Vagina (tissue), 2 donors: ENCODE measurements at regions not wholly inside any gene's neighbourhood (a gene's known extent, or its start where the extent isn't known, plus 50 kb on each side); places are given as distances from the start of the nearest gene placed in this dataset.

ENCODE experiments used
- POLR2A ChIP-seq, 2 donors: fragments of 450-650 bp; IDR thresholded peaks; one replicate each; pipeline ENCODE4 v1.6.1; 2017; ENCODE audit warnings: antibody characterized with exemption in 2 of 2, mild to moderate bottlenecking in 2 of 2, moderate library complexity in 2 of 2
- TF ChIP-seq, protein P1 (sequence below), 3 experiments: fragments of 450-650 bp in 2 of 3; fragments of 200-600 bp in 1 of 3; sonication (generic) in 1 of 3; IDR thresholded peaks; one replicate each; pipeline ENCODE4 v1.5.1; 2017 to 2019; ENCODE audit warnings: antibody characterized with exemption in 3 of 3, mild to moderate bottlenecking in 2 of 3, moderate library complexity in 2 of 3

DNA sequence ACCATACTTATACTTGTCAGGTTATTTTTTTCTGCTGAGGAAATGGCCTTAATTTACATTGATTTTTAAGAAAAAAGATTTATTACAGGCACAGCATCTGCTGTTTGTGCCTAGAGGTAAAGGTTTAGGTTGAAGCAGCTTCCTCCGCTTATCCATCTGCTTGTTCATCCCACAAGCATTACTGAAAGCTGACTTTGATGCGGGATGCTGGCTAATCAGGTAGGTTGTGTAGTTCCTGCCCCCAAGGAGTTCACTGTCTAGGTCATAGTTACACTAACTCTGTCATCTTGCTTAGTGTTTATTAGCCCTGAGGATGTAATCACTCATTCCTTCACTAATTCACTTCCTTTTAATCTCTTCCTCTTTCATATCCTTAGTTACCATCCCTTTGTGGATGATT, 377.7 kb upstream of the KAZN start:
- TF ChIP-seq, protein P1, sequence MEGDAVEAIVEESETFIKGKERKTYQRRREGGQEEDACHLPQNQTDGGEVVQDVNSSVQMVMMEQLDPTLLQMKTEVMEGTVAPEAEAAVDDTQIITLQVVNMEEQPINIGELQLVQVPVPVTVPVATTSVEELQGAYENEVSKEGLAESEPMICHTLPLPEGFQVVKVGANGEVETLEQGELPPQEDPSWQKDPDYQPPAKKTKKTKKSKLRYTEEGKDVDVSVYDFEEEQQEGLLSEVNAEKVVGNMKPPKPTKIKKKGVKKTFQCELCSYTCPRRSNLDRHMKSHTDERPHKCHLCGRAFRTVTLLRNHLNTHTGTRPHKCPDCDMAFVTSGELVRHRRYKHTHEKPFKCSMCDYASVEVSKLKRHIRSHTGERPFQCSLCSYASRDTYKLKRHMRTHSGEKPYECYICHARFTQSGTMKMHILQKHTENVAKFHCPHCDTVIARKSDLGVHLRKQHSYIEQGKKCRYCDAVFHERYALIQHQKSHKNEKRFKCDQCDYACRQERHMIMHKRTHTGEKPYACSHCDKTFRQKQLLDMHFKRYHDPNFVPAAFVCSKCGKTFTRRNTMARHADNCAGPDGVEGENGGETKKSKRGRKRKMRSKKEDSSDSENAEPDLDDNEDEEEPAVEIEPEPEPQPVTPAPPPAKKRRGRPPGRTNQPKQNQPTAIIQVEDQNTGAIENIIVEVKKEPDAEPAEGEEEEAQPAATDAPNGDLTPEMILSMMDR (IDR thresholded peaks at IDR 0.05) = no peak
- TF ChIP-seq POLR2A (IDR thresholded peaks at IDR 0.05) = no peak
